Sigmoid colon (tissue), 4 donors: ENCODE measurements at regions not wholly inside any gene's neighbourhood (a gene's known extent, or its start where the extent isn't known, plus 50 kb on each side); places are given as distances from the start of the nearest gene placed in this dataset.

ENCODE experiments used
- POLR2AphosphoS5 ChIP-seq, 4 donors: sonication (generic); formaldehyde crosslinking; IDR thresholded peaks; one replicate each; pipeline ENCODE4 v1.6.1; 2017; ENCODE audit warnings: antibody characterized with exemption in 4 of 4
- TF ChIP-seq, protein P1 (sequence below), 4 experiments: fragments of 450-650 bp in 3 of 4; fragments of 200-600 bp in 1 of 4; IDR thresholded peaks; one replicate each; pipeline ENCODE4 v1.5.1; 2016 to 2019; ENCODE audit warnings: antibody characterized with exemption in 4 of 4, mild to moderate bottlenecking in 3 of 4, moderate library complexity in 2 of 4

GRCh38 chr16:7177875-7178274 is 154.8 kb upstream of the RBFOX1 start:
- TF ChIP-seq, protein P1, sequence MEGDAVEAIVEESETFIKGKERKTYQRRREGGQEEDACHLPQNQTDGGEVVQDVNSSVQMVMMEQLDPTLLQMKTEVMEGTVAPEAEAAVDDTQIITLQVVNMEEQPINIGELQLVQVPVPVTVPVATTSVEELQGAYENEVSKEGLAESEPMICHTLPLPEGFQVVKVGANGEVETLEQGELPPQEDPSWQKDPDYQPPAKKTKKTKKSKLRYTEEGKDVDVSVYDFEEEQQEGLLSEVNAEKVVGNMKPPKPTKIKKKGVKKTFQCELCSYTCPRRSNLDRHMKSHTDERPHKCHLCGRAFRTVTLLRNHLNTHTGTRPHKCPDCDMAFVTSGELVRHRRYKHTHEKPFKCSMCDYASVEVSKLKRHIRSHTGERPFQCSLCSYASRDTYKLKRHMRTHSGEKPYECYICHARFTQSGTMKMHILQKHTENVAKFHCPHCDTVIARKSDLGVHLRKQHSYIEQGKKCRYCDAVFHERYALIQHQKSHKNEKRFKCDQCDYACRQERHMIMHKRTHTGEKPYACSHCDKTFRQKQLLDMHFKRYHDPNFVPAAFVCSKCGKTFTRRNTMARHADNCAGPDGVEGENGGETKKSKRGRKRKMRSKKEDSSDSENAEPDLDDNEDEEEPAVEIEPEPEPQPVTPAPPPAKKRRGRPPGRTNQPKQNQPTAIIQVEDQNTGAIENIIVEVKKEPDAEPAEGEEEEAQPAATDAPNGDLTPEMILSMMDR (IDR thresholded peaks at IDR 0.05): no peak
- TF ChIP-seq POLR2AphosphoS5 (IDR thresholded peaks at IDR 0.05): no peak
